Loucy (cell line): ENCODE measurements at regions not wholly inside any gene's neighbourhood (a gene's known extent, or its start where the extent isn't known, plus 50 kb on each side); places are given as distances from the start of the nearest gene placed in this dataset.

ENCODE experiments used
- H2AFZ ChIP-seq: fragments of 200-600 bp; sonication (generic); 2 replicates; pipeline ENCODE4 v1.6.0; 2016; ENCODE audit warnings: antibody characterized with exemption, mild to moderate bottlenecking, low read length, moderate library complexity
- H3F3A ChIP-seq: fragments of 200-600 bp; 2 replicates; pipeline ENCODE4 v1.6.0; 2016; ENCODE audit warnings: antibody characterized with exemption, low read depth, mild to moderate bottlenecking
- H3K27me3 ChIP-seq: fragments of 200-600 bp; sonication (generic); 2 replicates; pipeline ENCODE4 v1.6.1; 2014; ENCODE audit warnings: low read length, mild to moderate bottlenecking; ENCODE audit not compliant: insufficient read depth, poor library complexity, severe bottlenecking
- H3K36me3 ChIP-seq: fragments of 200-600 bp; sonication (generic); 2 replicates; pipeline ENCODE4 v1.6.1; 2016; ENCODE audit warnings: low read length; ENCODE audit not compliant: insufficient read depth
- H3K4me1 ChIP-seq: fragments of 200-600 bp; sonication (generic); 2 replicates; pipeline ENCODE4 v1.5.1; 2014; ENCODE audit warnings: low read length, mild to moderate bottlenecking; ENCODE audit not compliant: insufficient read depth, poor library complexity, severe bottlenecking
- H3K4me2 ChIP-seq: fragments of 200-600 bp; sonication (generic); 2 replicates; pipeline ENCODE4 v1.6.0; 2014; ENCODE audit warnings: antibody characterized with exemption, low read length, low read depth, mild to moderate bottlenecking; ENCODE audit not compliant: poor library complexity, severe bottlenecking
- H3K4me3 ChIP-seq: fragments of 200-600 bp; sonication (generic); 2 replicates; pipeline ENCODE4 v1.5.1; 2014; ENCODE audit warnings: low read length, mild to moderate bottlenecking, mixed read lengths; ENCODE audit not compliant: poor library complexity, severe bottlenecking
- H3K79me2 ChIP-seq: fragments of 200-600 bp; sonication (generic); 2 replicates; pipeline ENCODE4 v1.6.1; 2014; ENCODE audit warnings: low read length; ENCODE audit not compliant: insufficient read depth
- H3K9ac ChIP-seq: fragments of 200-600 bp; sonication (generic); 2 replicates; pipeline ENCODE4 v1.6.0; 2014; ENCODE audit warnings: mild to moderate bottlenecking, low read depth, low read length, moderate library complexity; ENCODE audit not compliant: poor library complexity, severe bottlenecking
- H3K9me2 ChIP-seq: fragments of 200-600 bp; sonication (generic); replicated peaks from 2 replicates; pipeline ENCODE4 v1.6.1; 2016; ENCODE audit warnings: low read depth, low read length, mixed read lengths
- H3K9me3 ChIP-seq: fragments of 200-600 bp; sonication (generic); 2 replicates; pipeline ENCODE4 v1.6.1; 2014; ENCODE audit warnings: mild to moderate bottlenecking, antibody characterized with exemption, low read length, low read depth; ENCODE audit not compliant: insufficient read depth
- H4K20me1 ChIP-seq: fragments of 200-600 bp; sonication (generic); 2 replicates; pipeline ENCODE4 v1.6.0; 2014; ENCODE audit warnings: antibody characterized with exemption, low read length, mild to moderate bottlenecking; ENCODE audit not compliant: insufficient read depth, poor library complexity, severe bottlenecking
- CTCF ChIP-seq: fragments of 200-600 bp; sonication (generic); conservative IDR thresholded peaks from 2 replicates; pipeline ENCODE4 v1.5.1; 2014; ENCODE audit warnings: mild to moderate bottlenecking, antibody characterized with exemption, low read length
- EZH2phosphoT487 ChIP-seq: fragments of 200-600 bp; IDR thresholded peaks from 2 replicates; pipeline ENCODE4 v1.6.1; 2018; ENCODE audit warnings: antibody characterized with exemption, mild to moderate bottlenecking, moderate library complexity, borderline replicate concordance

- no peaks in the 10 kb centered on the region for H3K9me3 ChIP-seq
- no peak overlapping the region for H3K4me3 ChIP-seq
- H3K4me1 ChIP-seq = no peaks in the 10 kb centered on the region
- H4K20me1 ChIP-seq = no peaks in the 10 kb centered on the region
- no peaks in the 10 kb centered on the region for H3K36me3 ChIP-seq
- no peak overlapping the region for H3K9ac ChIP-seq
- no peak overlapping the region for H2AFZ ChIP-seq
- TF ChIP-seq EZH2phosphoT487 = no peak
- TF ChIP-seq CTCF = no peak
- H3K4me2 ChIP-seq = no peak overlapping the region
- H3K79me2 ChIP-seq = no peaks in the 10 kb centered on the region
- no peaks in the 10 kb centered on the region for H3K27me3 ChIP-seq
- no peaks in the 10 kb centered on the region for H3K9me2 ChIP-seq
- H3F3A ChIP-seq = no peaks in the 10 kb centered on the region
Observed at GRCh38 chr2:129883121-129883520, 96.3 kb upstream of the RAB6C start.

- Histone ChIP-seq H2AFZ (no peak overlapping the region), H3K79me2 (no peaks in the 10 kb centered on the region), H3K9me3 (no peaks in the 10 kb centered on the region), H4K20me1 (no peaks in the 10 kb centered on the region), H3K4me1 (no peaks in the 10 kb centered on the region), H3K9me2 (no peaks in the 10 kb centered on the region), H3F3A (no peaks in the 10 kb centered on the region), H3K4me3 (no peak overlapping the region), H3K36me3 (no peaks in the 10 kb centered on the region), H3K9ac (no peak overlapping the region), H3K27me3 (no peaks in the 10 kb centered on the region), H3K4me2 (no peak overlapping the region)
- TF ChIP-seq EZH2phosphoT487 = no peak
- no peak for TF ChIP-seq CTCF
Observed at GRCh38 chr2:129884221-129884786, 95.2 kb upstream of the RAB6C start.

DNA sequence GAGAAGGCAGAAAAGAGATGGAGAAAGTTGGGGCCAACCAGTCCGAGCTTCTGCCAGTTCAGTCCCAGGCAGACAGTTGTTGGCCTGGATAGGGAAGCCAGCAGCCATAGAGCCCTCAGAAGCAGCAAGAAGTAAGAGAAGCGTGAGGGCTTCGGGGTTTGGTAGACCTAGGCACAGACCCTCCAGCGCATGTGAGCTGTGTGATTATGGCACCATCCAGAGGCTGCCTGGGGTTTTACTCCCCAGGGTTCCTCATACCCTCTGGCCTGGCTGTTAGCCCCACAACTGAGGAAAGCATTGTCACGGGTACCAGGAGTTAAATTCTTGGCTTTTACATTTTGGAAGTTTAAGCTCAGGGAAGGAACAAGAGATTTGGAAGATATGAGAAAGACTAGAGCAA is 93.7 kb upstream of the RAB6C start:
- no peaks in the 10 kb centered on the region for H3K79me2 ChIP-seq
- no peak overlapping the region for H3K4me2 ChIP-seq
- no peaks in the 10 kb centered on the region for H3K4me1 ChIP-seq
- no peaks in the 10 kb centered on the region for H3F3A ChIP-seq
- no peaks in the 10 kb centered on the region for H3K36me3 ChIP-seq
- H3K9me2 ChIP-seq = no peaks in the 10 kb centered on the region
- H3K4me3 ChIP-seq = no peak overlapping the region
- H3K9me3 ChIP-seq = no peaks in the 10 kb centered on the region
- no peaks in the 10 kb centered on the region for H4K20me1 ChIP-seq
- H3K27me3 ChIP-seq = peaks cover 5% of the 10 kb centered on the region
- TF ChIP-seq EZH2phosphoT487 (no peak), CTCF (peak; percentile 71)
- H2AFZ ChIP-seq = peak overlapping the region; percentile 64
- no peak overlapping the region for H3K9ac ChIP-seq
